ENCODE measurements at regions not wholly inside any gene's neighbourhood (a gene's known extent, or its start where the extent isn't known, plus 50 kb on each side); places are given as distances from the start of the nearest gene placed in this dataset.

GRCh38 chr15:77818484-77819047 is 185.9 kb upstream of the LINGO1 start:
- TF ChIP-seq CTCF (IDR thresholded peaks at IDR 0.05; ENCODE audit: extremely low read depth, missing control alignments), result no peak
- DNase-seq (ENCODE audit: low spot score), result no peak

GRCh38 chr15:77817434-77817833 is 184.7 kb upstream of the LINGO1 start:
- no peak for TF ChIP-seq CTCF (IDR thresholded peaks at IDR 0.05; ENCODE audit: extremely low read depth, missing control alignments)
- DNase-seq (ENCODE audit: low spot score), result no peak

GRCh38 chr15:77816983-77817382 is 184.3 kb upstream of the LINGO1 start:
- no peak for TF ChIP-seq CTCF (IDR thresholded peaks at IDR 0.05; ENCODE audit: extremely low read depth, missing control alignments)
- no peak for DNase-seq (ENCODE audit: low spot score)

GRCh38 chr15:77815015-77815414 is 182.3 kb upstream of the LINGO1 start:
- TF ChIP-seq CTCF (IDR thresholded peaks at IDR 0.05; ENCODE audit: extremely low read depth, missing control alignments), result no peak
- no peak for DNase-seq (ENCODE audit: low spot score)

- TF ChIP-seq CTCF (IDR thresholded peaks at IDR 0.05; ENCODE audit: extremely low read depth, missing control alignments), result no peak
- no peak for DNase-seq (ENCODE audit: low spot score)
Measured at GRCh38 chr15:77812664-77813063, 180.0 kb upstream of the LINGO1 start.

- DNase-seq (ENCODE audit: low spot score), result no peak
- TF ChIP-seq CTCF (IDR thresholded peaks at IDR 0.05; ENCODE audit: extremely low read depth, missing control alignments), result no peak
Measured at GRCh38 chr15:77811270-77811669, 178.6 kb upstream of the LINGO1 start.

GRCh38 chr15:77810130-77810571 is 177.4 kb upstream of the LINGO1 start:
- no peak for TF ChIP-seq CTCF (IDR thresholded peaks at IDR 0.05; ENCODE audit: extremely low read depth, missing control alignments)
- DNase-seq (ENCODE audit: low spot score), result no peak
